ENCODE measurements at regions not wholly inside any gene's neighbourhood (a gene's known extent, or its start where the extent isn't known, plus 50 kb on each side); places are given as distances from the start of the nearest gene placed in this dataset.

DNA sequence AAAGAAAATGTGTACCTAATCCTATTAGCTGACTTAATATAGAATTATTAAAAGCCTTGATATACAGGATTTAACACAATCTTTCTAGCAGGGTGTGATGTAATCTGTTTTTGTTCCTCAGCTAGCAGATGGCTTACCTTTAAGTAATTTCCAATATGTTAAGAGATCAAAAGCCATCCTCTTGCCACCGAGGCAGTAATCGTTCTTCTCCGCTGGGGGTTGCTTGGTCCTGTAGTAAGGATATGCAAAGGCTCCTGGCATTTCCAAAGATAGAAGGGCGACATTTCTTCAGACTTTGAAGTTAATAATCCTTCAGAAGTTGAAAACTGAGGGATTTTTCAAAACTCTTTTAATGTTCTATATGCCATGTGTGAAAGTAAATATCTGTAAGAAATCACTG is 156.4 kb downstream of the FZD1 start:
- TF ChIP-seq POLR2A (IDR thresholded peaks at IDR 0.05), result no peak
- TF ChIP-seq, protein P1, sequence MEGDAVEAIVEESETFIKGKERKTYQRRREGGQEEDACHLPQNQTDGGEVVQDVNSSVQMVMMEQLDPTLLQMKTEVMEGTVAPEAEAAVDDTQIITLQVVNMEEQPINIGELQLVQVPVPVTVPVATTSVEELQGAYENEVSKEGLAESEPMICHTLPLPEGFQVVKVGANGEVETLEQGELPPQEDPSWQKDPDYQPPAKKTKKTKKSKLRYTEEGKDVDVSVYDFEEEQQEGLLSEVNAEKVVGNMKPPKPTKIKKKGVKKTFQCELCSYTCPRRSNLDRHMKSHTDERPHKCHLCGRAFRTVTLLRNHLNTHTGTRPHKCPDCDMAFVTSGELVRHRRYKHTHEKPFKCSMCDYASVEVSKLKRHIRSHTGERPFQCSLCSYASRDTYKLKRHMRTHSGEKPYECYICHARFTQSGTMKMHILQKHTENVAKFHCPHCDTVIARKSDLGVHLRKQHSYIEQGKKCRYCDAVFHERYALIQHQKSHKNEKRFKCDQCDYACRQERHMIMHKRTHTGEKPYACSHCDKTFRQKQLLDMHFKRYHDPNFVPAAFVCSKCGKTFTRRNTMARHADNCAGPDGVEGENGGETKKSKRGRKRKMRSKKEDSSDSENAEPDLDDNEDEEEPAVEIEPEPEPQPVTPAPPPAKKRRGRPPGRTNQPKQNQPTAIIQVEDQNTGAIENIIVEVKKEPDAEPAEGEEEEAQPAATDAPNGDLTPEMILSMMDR (IDR thresholded peaks at IDR 0.05), result no peak

All from stomach (tissue), 4 donors.